ENCODE measurements at regions not wholly inside any gene's neighbourhood (a gene's known extent, or its start where the extent isn't known, plus 50 kb on each side); places are given as distances from the start of the nearest gene placed in this dataset.
A peak's percentile ranks its signal among the peaks of the same experiment; 100 is the strongest.
"Not testable (repeated sequence)": the region's sequence is repeated elsewhere in the genome, so short reads cannot be mapped to it uniquely, and the experiment has no call there.

- no peaks in the 10 kb centered on the region for H3K36me3 Mint-ChIP-seq
- peaks cover 0 to 6% (median 0%) of the 10 kb centered on the region in 3 donors for H3K27me3 Mint-ChIP-seq
- H3K27ac Mint-ChIP-seq: peak overlapping the region in 1 of 6 donors; percentile 16
- ATAC-seq (ENCODE audit: low read depth in 2 of 2) (no peak), DNase-seq (no peak)
- no peaks in the 10 kb centered on the region for H3K4me1 Mint-ChIP-seq
- H3K4me3 Mint-ChIP-seq: no peak overlapping the region
- no peaks in the 10 kb centered on the region for H3K9me3 Mint-ChIP-seq
Measured at GRCh38 chr7:13017881-13018280, 330.4 kb downstream of the ARL4A start.

- Mint-ChIP-seq H3K27me3 (peaks cover 0 to 6% (median 0%) of the 10 kb centered on the region in 3 donors), H3K4me1 (no peaks in the 10 kb centered on the region), H3K4me3 (no peak overlapping the region), H3K27ac (no peak overlapping the region), H3K36me3 (no peaks in the 10 kb centered on the region), H3K9me3 (peaks cover 0 to 5% (median 0%) of the 10 kb centered on the region in 7 donors)
- no peak for ATAC-seq (ENCODE audit: low read depth in 2 of 2)
- no peak for DNase-seq
Measured at GRCh38 chr7:13021566-13022300, 334.3 kb downstream of the ARL4A start.

- H3K4me3 Mint-ChIP-seq: no peak overlapping the region
Measured at GRCh38 chr7:13024121-13024674, 336.8 kb downstream of the ARL4A start.

GRCh38 chr7:13025043-13025442 is 337.6 kb downstream of the ARL4A start:
- not testable (repeated sequence) for H3K27ac Mint-ChIP-seq; H3K27me3 Mint-ChIP-seq; H3K4me3 Mint-ChIP-seq; DNase-seq; ATAC-seq (ENCODE audit: low read depth in 2 of 2); H3K4me1 Mint-ChIP-seq; H3K9me3 Mint-ChIP-seq; H3K36me3 Mint-ChIP-seq

More at GRCh38 chr7:13024121-13024674, 336.8 kb downstream of the ARL4A start:
- no peak for DNase-seq
- Mint-ChIP-seq H3K4me1 (no peaks in the 10 kb centered on the region), H3K27ac (no peak overlapping the region), H3K36me3 (no peaks in the 10 kb centered on the region), H3K27me3 (peaks cover 0 to 6% (median 0%) of the 10 kb centered on the region in 3 donors), H3K9me3 (peaks cover 0 to 5% (median 0%) of the 10 kb centered on the region in 7 donors)
- ATAC-seq (ENCODE audit: low read depth in 2 of 2): no peak

GRCh38 chr7:13027321-13027720 is 339.9 kb downstream of the ARL4A start:
- ATAC-seq (ENCODE audit: low read depth in 2 of 2) (no peak), DNase-seq (no peak)
- Mint-ChIP-seq H3K36me3 (no peaks in the 10 kb centered on the region), H3K27ac (no peak overlapping the region), H3K4me1 (no peaks in the 10 kb centered on the region), H3K9me3 (peaks cover 0 to 5% (median 0%) of the 10 kb centered on the region in 7 donors), H3K4me3 (no peak overlapping the region), H3K27me3 (no peaks in the 10 kb centered on the region)

- H3K27me3 Mint-ChIP-seq: no peaks in the 10 kb centered on the region
- H3K4me1 Mint-ChIP-seq: no peaks in the 10 kb centered on the region
- peaks cover 0 to 5% (median 0%) of the 10 kb centered on the region in 7 donors for H3K9me3 Mint-ChIP-seq
- H3K27ac Mint-ChIP-seq: no peak overlapping the region
- DNase-seq (no peak), ATAC-seq (ENCODE audit: low read depth in 2 of 2) (no peak)
- no peaks in the 10 kb centered on the region for H3K36me3 Mint-ChIP-seq
- H3K4me3 Mint-ChIP-seq: no peak overlapping the region
Measured at GRCh38 chr7:13028036-13028824, 340.8 kb downstream of the ARL4A start.

GRCh38 chr7:13028825-13029099 is 341.3 kb downstream of the ARL4A start:
- no peak overlapping the region for H3K27ac Mint-ChIP-seq
- H3K36me3 Mint-ChIP-seq: no peaks in the 10 kb centered on the region
- no peak for ATAC-seq (ENCODE audit: low read depth in 2 of 2)

GRCh38 chr7:13031468-13031867 is 344.0 kb downstream of the ARL4A start:
- ATAC-seq (ENCODE audit: low read depth in 2 of 2): no peak

More at GRCh38 chr7:13028825-13029099, 341.3 kb downstream of the ARL4A start:
- DNase-seq: no peak
- Mint-ChIP-seq H3K4me3 (no peak overlapping the region), H3K4me1 (no peaks in the 10 kb centered on the region), H3K27me3 (no peaks in the 10 kb centered on the region), H3K9me3 (peaks cover 0 to 3% (median 0%) of the 10 kb centered on the region in 7 donors)

GRCh38 chr7:13032084-13032483 is 344.7 kb downstream of the ARL4A start:
- Mint-ChIP-seq H3K27ac (no peak overlapping the region), H3K9me3 (peaks cover 0 to 9% (median 2%) of the 10 kb centered on the region in 7 donors), H3K27me3 (no peaks in the 10 kb centered on the region), H3K4me1 (peaks cover 8 to 14% (median 8%) of the 10 kb centered on the region in 3 donors), H3K4me3 (no peak overlapping the region), H3K36me3 (no peaks in the 10 kb centered on the region)
- DNase-seq (no peak), ATAC-seq (ENCODE audit: low read depth in 2 of 2) (no peak)

More at GRCh38 chr7:13031468-13031867, 344.0 kb downstream of the ARL4A start:
- no peak for DNase-seq
- Mint-ChIP-seq H3K4me1 (peaks cover 8 to 14% (median 8%) of the 10 kb centered on the region in 3 donors), H3K27me3 (no peaks in the 10 kb centered on the region), H3K36me3 (no peaks in the 10 kb centered on the region), H3K27ac (no peak overlapping the region), H3K9me3 (peaks cover 0 to 9% (median 2%) of the 10 kb centered on the region in 7 donors), H3K4me3 (no peak overlapping the region)

GRCh38 chr7:13032576-13032975 is 345.1 kb downstream of the ARL4A start:
- no peak for ATAC-seq (ENCODE audit: low read depth in 2 of 2)
- Mint-ChIP-seq H3K36me3 (no peaks in the 10 kb centered on the region), H3K4me1 (peaks cover 8 to 14% (median 8%) of the 10 kb centered on the region in 3 donors), H3K27ac (no peak overlapping the region), H3K27me3 (no peaks in the 10 kb centered on the region), H3K9me3 (peaks cover 0 to 9% (median 2%) of the 10 kb centered on the region in 7 donors), H3K4me3 (no peak overlapping the region)
- DNase-seq: no peak

- H3K27ac Mint-ChIP-seq: peak overlapping the region in 1 of 6 donors; percentile 13
- DNase-seq: no peak
- H3K4me1 Mint-ChIP-seq: peaks cover 8 to 14% (median 8%) of the 10 kb centered on the region in 3 donors
- ATAC-seq (ENCODE audit: low read depth in 2 of 2): no peak
- H3K9me3 Mint-ChIP-seq: peaks cover 0 to 9% (median 2%) of the 10 kb centered on the region in 7 donors
- peaks cover 0 to 9% (median 0%) of the 10 kb centered on the region in 3 donors for H3K27me3 Mint-ChIP-seq
- H3K4me3 Mint-ChIP-seq: no peak overlapping the region
- H3K36me3 Mint-ChIP-seq: no peaks in the 10 kb centered on the region
Measured at GRCh38 chr7:13034693-13035092, 347.3 kb downstream of the ARL4A start.

- H3K36me3 Mint-ChIP-seq: no peaks in the 10 kb centered on the region
- peaks cover 0 to 9% (median 2%) of the 10 kb centered on the region in 7 donors for H3K9me3 Mint-ChIP-seq
- peak overlapping the region in 1 of 8 donors; percentile 27 for H3K4me3 Mint-ChIP-seq
- H3K27me3 Mint-ChIP-seq: peaks cover 0 to 13% (median 4%) of the 10 kb centered on the region in 3 donors
- peak in 1 of 2 donors; percentile 39 for ATAC-seq (ENCODE audit: low read depth in 2 of 2)
- H3K4me1 Mint-ChIP-seq: peaks cover 8 to 14% (median 8%) of the 10 kb centered on the region in 3 donors
- no peak for DNase-seq
- peak overlapping the region in 2 of 6 donors; percentile 13 to 69 for H3K27ac Mint-ChIP-seq
Measured at GRCh38 chr7:13035233-13035632, 347.8 kb downstream of the ARL4A start.

- Mint-ChIP-seq H3K4me1 (peaks cover 8 to 14% (median 8%) of the 10 kb centered on the region in 3 donors), H3K27ac (no peak overlapping the region), H3K4me3 (no peak overlapping the region), H3K9me3 (peaks cover 0 to 9% (median 2%) of the 10 kb centered on the region in 7 donors), H3K36me3 (no peaks in the 10 kb centered on the region), H3K27me3 (peaks cover 0 to 14% (median 5%) of the 10 kb centered on the region in 3 donors)
- DNase-seq (no peak), ATAC-seq (ENCODE audit: low read depth in 2 of 2) (no peak)
Measured at GRCh38 chr7:13036256-13036780, 348.9 kb downstream of the ARL4A start.

Measured in naive B cell (primary cell).